ENCODE measurements at regions not wholly inside any gene's neighbourhood (a gene's known extent, or its start where the extent isn't known, plus 50 kb on each side); places are given as distances from the start of the nearest gene placed in this dataset.

DNA sequence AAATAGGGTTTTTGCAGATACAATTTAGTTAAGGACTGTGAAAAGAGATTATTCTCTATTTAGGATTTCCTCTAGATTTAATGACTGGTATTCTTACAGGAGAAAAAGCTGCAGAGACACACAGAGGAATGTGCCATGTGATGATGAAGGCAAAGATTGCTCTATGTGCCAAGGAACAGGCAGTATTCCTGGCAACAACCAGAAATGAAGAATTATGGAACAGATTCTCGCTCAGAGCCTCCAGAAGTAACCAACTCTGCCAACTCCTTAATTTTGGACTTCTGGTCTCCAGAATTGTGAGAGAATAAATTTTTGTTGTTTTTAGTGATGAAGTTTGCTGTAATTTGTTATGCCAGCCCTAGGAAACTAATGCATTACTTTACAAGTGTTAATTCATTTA lies 307.6 kb upstream of the SEMA3A start:
- no peak for DNase-seq
- Histone ChIP-seq H3K36me3 (ENCODE audit: low read depth) (no peaks in the 10 kb centered on the region), H3K9me3 (no peaks in the 10 kb centered on the region), H3K4me1 (ENCODE audit: low read depth) (no peaks in the 10 kb centered on the region), H3K4me3 (no peak overlapping the region)
- no peak for ATAC-seq
- intact Hi-C loops (cut with DNase I, micrococcal nuclease) = no loop called here
- TF ChIP-seq, protein P1, sequence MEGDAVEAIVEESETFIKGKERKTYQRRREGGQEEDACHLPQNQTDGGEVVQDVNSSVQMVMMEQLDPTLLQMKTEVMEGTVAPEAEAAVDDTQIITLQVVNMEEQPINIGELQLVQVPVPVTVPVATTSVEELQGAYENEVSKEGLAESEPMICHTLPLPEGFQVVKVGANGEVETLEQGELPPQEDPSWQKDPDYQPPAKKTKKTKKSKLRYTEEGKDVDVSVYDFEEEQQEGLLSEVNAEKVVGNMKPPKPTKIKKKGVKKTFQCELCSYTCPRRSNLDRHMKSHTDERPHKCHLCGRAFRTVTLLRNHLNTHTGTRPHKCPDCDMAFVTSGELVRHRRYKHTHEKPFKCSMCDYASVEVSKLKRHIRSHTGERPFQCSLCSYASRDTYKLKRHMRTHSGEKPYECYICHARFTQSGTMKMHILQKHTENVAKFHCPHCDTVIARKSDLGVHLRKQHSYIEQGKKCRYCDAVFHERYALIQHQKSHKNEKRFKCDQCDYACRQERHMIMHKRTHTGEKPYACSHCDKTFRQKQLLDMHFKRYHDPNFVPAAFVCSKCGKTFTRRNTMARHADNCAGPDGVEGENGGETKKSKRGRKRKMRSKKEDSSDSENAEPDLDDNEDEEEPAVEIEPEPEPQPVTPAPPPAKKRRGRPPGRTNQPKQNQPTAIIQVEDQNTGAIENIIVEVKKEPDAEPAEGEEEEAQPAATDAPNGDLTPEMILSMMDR (IDR thresholded peaks at IDR 0.05) = no peak

DNA sequence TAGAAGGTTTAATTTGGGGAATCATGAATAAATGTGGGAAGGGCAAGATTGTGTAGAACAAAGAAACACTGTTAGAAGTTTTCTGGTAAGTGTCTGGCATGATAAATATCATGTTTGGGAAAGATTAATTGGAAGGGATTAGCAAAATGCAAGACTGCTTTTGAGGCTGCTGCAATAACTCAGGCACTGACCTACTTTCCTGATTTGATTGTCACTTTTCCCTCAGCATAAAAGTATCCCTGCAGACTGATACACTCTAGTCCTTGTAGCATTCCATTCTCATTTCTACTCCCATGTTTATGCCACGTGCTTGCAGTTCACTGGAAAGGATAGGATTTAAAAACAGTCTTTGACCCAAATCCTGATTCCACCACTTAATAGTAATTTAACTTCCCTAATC lies 303.3 kb upstream of the SEMA3A start:
- no peak for ATAC-seq
- no peaks in the 10 kb centered on the region for H3K36me3 ChIP-seq (ENCODE audit: low read depth)
- no peaks in the 10 kb centered on the region for H3K4me1 ChIP-seq (ENCODE audit: low read depth)
- intact Hi-C loops (cut with DNase I, micrococcal nuclease) = no loop called here
- no peak for DNase-seq
- H3K4me3 ChIP-seq = no peak overlapping the region
- H3K9me3 ChIP-seq = no peaks in the 10 kb centered on the region
- TF ChIP-seq, protein P1 (IDR thresholded peaks at IDR 0.05) = no peak

DNA sequence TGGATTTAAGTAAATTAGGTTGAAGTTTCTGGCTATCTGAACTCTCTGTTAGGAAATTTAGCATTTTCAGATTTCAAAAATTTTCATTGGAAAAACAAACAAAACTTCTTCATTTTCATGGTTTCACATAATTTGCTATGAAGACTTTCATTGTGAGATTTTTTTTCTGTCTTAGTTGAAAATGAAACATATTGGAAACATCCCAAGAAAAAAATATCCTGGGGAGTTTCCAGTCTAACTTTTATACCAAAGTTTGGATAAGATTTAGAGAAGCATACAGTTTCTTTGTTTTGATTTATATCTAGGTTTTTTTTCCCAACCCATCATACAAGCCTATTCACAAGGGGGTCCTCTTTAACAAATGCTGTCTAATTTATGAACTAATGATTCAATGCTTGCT lies 300.5 kb upstream of the SEMA3A start:
- intact Hi-C loops (cut with DNase I, micrococcal nuclease) = no loop called here
- no peak for DNase-seq
- no peak for ATAC-seq
- Histone ChIP-seq H3K4me1 (ENCODE audit: low read depth) (no peaks in the 10 kb centered on the region), H3K4me3 (no peak overlapping the region), H3K9me3 (no peaks in the 10 kb centered on the region), H3K36me3 (ENCODE audit: low read depth) (no peaks in the 10 kb centered on the region)
- TF ChIP-seq, protein P1 (IDR thresholded peaks at IDR 0.05) = no peak

DNA sequence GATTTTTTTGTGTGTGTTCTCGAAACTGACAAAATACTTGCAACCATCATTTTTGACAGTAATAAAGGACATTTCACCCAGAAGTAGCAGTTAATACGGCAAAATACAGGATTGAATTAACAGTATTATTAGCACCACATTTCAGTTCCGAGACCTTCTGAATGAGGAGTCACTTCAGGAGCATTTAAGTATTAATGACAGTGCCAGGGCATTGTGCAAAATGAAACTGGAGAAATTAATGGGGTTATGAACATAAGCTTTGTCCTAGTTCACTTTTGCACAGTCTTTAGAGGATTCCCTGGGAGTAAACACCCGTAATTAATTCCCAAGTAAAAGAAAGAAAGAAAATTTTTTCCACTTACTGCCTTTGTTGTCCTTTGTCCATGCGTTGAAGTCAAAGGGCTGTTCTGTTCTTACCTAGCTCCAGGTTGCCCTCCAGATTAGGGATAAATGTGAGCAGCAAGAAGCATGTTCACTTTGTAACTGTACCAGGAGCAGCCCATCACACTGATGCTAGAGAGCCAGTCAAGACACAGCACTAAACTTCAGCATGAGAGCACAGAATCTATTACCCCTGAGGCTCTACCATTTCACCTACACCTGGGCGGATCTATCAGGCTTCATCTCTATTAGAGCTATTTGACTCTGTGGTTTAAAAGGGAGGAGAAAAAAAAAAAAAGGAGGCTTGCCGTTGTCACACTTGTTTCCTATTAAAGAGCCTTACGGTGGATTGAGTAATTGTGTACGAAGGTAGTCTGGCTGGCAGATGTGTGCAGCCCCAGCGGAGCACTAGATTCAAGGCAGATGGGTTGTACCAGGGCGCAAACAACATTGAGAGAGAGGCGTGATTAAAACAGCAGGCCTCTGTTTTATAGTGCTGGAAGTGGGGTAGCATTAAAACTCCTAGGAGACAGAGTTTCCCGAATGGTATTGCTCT lies 297.8 kb upstream of the SEMA3A start:
- no peaks in the 10 kb centered on the region for H3K36me3 ChIP-seq (ENCODE audit: low read depth)
- H3K4me1 ChIP-seq (ENCODE audit: low read depth) = no peaks in the 10 kb centered on the region
- TF ChIP-seq, protein P1 (IDR thresholded peaks at IDR 0.05) = no peak
- no peaks in the 10 kb centered on the region for H3K9me3 ChIP-seq
- no peak overlapping the region for H3K4me3 ChIP-seq
- ATAC-seq (no peak), DNase-seq (no peak)
- intact Hi-C loops (cut with DNase I, micrococcal nuclease) = no loop called here

DNA sequence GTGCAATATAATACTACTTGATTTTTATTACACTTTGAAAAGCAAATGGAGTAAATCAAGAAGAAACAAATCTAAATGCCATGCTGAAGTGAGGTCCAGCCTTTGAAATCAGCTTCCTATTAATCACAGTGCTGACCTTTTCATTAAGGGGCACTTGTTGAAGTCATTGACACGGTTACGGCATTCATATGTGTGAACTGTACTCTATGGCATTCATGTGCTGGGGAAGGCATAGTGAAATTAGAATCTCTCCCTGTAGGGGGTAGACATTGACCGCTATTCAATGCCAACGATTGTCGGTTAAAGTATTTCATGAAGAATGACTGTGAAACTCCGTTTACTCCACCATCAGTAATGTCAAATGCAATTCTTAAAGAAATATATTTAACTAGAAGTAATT lies 296.1 kb upstream of the SEMA3A start:
- no peak overlapping the region for H3K4me3 ChIP-seq
- no peak for ATAC-seq
- intact Hi-C loops (cut with DNase I, micrococcal nuclease) = no loop called here

More for the DNA sequence above, 296.1 kb upstream of the SEMA3A start:
- no peaks in the 10 kb centered on the region for H3K36me3 ChIP-seq (ENCODE audit: low read depth)
- TF ChIP-seq, protein P1 (IDR thresholded peaks at IDR 0.05) = no peak
- no peaks in the 10 kb centered on the region for H3K4me1 ChIP-seq (ENCODE audit: low read depth)
- DNase-seq = no peak
- H3K9me3 ChIP-seq = no peaks in the 10 kb centered on the region

Measured in mucosa of descending colon (tissue), 3 donors.